ENCODE measurements at regions not wholly inside any gene's neighbourhood (a gene's known extent, or its start where the extent isn't known, plus 50 kb on each side); places are given as distances from the start of the nearest gene placed in this dataset.

DNA sequence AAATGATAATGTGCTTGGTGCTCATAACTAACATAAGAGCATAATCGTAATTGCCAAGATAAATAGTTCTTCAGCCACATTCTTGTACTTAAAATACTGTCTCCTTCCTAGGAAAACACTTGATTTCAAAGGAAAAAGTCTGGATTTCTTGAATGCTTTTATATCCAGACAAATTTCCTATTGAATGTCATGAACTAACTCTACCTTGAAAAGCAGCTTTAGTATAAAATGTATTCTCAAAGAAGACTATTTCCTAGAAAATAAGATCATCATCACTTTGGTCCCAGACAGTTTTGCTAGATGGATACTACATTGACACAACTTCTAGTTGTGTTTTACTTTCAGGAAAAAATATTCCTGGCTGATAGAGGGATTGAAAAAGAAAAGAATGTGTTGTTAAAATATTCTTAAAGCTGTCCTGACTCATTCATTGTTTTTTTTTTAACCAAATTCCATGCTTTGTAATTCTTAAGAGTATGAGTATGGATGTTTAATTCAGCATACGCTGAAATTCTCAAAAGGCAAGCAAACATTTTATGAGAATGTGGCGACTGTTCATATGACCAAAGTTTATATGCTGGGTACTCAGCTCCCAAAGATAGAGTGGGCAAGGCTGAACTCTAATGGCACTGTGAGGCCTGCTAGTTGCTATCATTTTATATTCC, 106.1 kb downstream of the PPP1R3A start:
- ChIA-PET CTCF (no interaction called here), POLR2A (no interaction called here)
- no peak for DNase-seq (ENCODE audit: low read depth in 1 of 2, low spot score in 1 of 2)
- WGBS (ENCODE audit: missing lambda C conversion rate), result 37% methylated on average over 3 of the region's 3 CpGs
- Histone ChIP-seq H3K9me3 (no peaks in the 10 kb centered on the region), H3K4me2 (no peak overlapping the region), H3K27ac (no peak overlapping the region), H3K4me3 (no peak overlapping the region), H3K4me1 (no peaks in the 10 kb centered on the region)
- TF ChIP-seq FOSL2 (IDR thresholded peaks at IDR 0.05) (no peak), FOSL2 (CRISPR knock-in tag; IDR thresholded peaks at IDR 0.05) (no peak), ZC3H11A (IDR thresholded peaks at IDR 0.05) (no peak), CBX8 (IDR thresholded peaks at IDR 0.05) (no peak), RFX5 (IDR thresholded peaks at IDR 0.05) (no peak), CHD2 (IDR thresholded peaks at IDR 0.05; ENCODE audit: low read length, partially characterized antibody) (no peak), KDM1A (IDR thresholded peaks at IDR 0.05; ENCODE audit: low read depth) (no peak), CEBPB (IDR thresholded peaks at IDR 0.05) (no peak)
- no peak for FAIRE-seq
- no peak for ATAC-seq

DNA sequence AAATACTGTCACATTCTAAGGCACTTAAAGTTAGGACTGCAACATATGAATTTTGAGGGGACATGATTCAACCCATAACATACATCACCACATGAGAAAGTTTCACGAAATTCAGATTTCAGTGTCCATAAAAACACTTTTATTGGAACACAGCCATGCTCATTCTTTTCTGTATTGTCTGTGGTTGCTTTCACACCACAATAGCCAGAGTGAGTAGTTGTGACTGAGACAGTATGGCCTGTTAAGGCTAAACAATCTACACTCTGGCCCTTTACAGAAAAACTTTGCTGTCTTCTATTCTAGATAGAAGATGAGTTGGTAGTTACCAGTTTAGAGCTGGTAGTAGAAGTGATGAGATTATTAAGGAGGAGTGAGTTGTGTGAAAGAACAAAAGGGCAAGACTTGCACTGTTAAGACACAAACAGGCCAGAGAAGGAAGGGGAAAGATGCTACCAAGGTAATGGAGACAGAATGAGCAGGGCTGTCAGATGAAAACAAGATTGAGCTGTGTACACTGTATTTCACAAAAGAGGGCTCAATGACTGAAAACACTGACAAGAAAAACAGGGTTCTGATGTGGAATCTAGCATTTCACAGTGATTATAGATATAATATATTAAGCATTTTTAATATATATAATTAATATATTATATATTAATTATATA, 108.6 kb downstream of the PPP1R3A start:
- Histone ChIP-seq H3K4me1 (no peaks in the 10 kb centered on the region), H3K4me2 (no peak overlapping the region), H3K4me3 (no peak overlapping the region), H3K27ac (no peak overlapping the region), H3K9me3 (no peaks in the 10 kb centered on the region)
- CTCF ChIA-PET, result interaction anchor here (1.5 kb wide), 1 partner anchor 45 kb away, joined by 3 read pairs; no protein-coding TSS in a partner anchor
- DNase-seq (ENCODE audit: low read depth in 1 of 2, low spot score in 1 of 2) (no peak), FAIRE-seq (no peak), ATAC-seq (no peak)
- TF ChIP-seq, protein P1, sequence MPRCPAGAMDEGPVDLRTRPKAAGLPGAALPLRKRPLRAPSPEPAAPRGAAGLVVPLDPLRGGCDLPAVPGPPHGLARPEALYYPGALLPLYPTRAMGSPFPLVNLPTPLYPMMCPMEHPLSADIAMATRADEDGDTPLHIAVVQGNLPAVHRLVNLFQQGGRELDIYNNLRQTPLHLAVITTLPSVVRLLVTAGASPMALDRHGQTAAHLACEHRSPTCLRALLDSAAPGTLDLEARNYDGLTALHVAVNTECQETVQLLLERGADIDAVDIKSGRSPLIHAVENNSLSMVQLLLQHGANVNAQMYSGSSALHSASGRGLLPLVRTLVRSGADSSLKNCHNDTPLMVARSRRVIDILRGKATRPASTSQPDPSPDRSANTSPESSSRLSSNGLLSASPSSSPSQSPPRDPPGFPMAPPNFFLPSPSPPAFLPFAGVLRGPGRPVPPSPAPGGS (IDR thresholded peaks at IDR 0.05), result no peak
- TF ChIP-seq MYC (IDR thresholded peaks at IDR 0.05; ENCODE audit: borderline replicate concordance, low read length) (no peak), RAD21 (conservative IDR thresholded peaks at IDR 0.05 in 1 of 2, IDR thresholded peaks at IDR 0.05 in 1 of 2) (no peak), RARB (CRISPR knock-in tag; IDR thresholded peaks at IDR 0.05) (no peak), CBX2 (IDR thresholded peaks at IDR 0.05; ENCODE audit: borderline replicate concordance, low read depth) (no peak), HOXA7 (CRISPR knock-in tag; IDR thresholded peaks at IDR 0.05) (no peak), SMC3 (IDR thresholded peaks at IDR 0.05) (no peak), CHD4 (IDR thresholded peaks at IDR 0.05; ENCODE audit: borderline replicate concordance) (no peak), EP300 (IDR thresholded peaks at IDR 0.05) (no peak), ZFP36 (IDR thresholded peaks at IDR 0.05; ENCODE audit: borderline replicate concordance, partially characterized antibody) (no peak)
- TF ChIP-seq, protein P2, sequence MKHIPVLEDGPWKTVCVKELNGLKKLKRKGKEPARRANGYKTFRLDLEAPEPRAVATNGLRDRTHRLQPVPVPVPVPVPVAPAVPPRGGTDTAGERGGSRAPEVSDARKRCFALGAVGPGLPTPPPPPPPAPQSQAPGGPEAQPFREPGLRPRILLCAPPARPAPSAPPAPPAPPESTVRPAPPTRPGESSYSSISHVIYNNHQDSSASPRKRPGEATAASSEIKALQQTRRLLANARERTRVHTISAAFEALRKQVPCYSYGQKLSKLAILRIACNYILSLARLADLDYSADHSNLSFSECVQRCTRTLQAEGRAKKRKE (CRISPR knock-in tag; IDR thresholded peaks at IDR 0.05; ENCODE audit: low read depth), result no peak
- TF ChIP-seq, protein P3, sequence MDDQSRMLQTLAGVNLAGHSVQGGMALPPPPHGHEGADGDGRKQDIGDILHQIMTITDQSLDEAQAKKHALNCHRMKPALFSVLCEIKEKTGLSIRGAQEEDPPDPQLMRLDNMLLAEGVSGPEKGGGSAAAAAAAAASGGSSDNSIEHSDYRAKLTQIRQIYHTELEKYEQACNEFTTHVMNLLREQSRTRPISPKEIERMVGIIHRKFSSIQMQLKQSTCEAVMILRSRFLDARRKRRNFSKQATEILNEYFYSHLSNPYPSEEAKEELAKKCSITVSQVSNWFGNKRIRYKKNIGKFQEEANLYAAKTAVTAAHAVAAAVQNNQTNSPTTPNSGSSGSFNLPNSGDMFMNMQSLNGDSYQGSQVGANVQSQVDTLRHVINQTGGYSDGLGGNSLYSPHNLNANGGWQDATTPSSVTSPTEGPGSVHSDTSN (IDR thresholded peaks at IDR 0.05), result no peak
- TF ChIP-seq, protein P4, sequence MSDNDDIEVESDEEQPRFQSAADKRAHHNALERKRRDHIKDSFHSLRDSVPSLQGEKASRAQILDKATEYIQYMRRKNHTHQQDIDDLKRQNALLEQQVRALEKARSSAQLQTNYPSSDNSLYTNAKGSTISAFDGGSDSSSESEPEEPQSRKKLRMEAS (IDR thresholded peaks at IDR 0.05), result no peak
- TF ChIP-seq, protein P5, sequence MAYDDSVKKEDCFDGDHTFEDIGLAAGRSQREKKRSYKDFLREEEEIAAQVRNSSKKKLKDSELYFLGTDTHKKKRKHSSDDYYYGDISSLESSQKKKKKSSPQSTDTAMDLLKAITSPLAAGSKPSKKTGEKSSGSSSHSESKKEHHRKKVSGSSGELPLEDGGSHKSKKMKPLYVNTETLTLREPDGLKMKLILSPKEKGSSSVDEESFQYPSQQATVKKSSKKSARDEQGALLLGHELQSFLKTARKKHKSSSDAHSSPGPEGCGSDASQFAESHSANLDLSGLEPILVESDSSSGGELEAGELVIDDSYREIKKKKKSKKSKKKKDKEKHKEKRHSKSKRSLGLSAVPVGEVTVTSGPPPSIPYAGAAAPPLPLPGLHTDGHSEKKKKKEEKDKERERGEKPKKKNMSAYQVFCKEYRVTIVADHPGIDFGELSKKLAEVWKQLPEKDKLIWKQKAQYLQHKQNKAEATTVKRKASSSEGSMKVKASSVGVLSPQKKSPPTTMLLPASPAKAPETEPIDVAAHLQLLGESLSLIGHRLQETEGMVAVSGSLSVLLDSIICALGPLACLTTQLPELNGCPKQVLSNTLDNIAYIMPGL (CRISPR knock-in tag; IDR thresholded peaks at IDR 0.05; ENCODE audit: borderline replicate concordance), result no peak
- POLR2A ChIA-PET, result no interaction called here
- whole genome bisulfite sequencing (ENCODE audit: missing lambda C conversion rate), result 0% methylated on average over 1 of the region's 1 CpG

All from A549 (cell line).